IPS-18c (cell line): ENCODE measurements at regions not wholly inside any gene's neighbourhood (a gene's known extent, or its start where the extent isn't known, plus 50 kb on each side); places are given as distances from the start of the nearest gene placed in this dataset.

Experiments used
- H3K4me3 ChIP-seq: 2 replicates; pipeline ENCODE4 v1.7.0; 2013; ENCODE audit warnings: low read depth, mild to moderate bottlenecking, low read length, moderate library complexity; ENCODE audit not compliant: insufficient read depth
- H3K9me3 ChIP-seq: one replicate; pipeline ENCODE4 v1.6.1; 2013; ENCODE audit warnings: mild to moderate bottlenecking, low read length, moderate library complexity; ENCODE audit not compliant: control insufficient read depth, insufficient read depth

DNA sequence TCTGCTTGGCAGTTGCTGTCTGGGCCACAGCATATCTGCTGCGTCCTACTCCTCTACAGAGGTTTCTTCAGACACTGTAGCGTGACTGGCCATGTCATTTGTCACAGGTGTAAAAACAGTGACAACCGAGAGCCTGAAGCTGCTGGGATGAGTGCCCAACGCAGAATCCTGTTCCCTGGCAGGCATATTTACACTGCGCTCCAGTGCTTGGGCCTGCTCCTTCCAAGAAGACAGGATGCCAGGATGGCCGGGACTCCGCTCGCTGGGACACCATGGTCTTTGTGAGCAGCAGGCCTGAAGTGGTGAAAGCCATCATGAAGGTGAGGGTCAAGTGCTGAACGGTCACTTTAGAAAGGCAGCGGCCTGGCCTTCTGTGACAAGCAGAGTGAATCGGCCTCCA, 171.4 kb downstream of the EMP1 start:
- Histone ChIP-seq H3K9me3 (no peaks in the 10 kb centered on the region), H3K4me3 (no peak overlapping the region)

DNA sequence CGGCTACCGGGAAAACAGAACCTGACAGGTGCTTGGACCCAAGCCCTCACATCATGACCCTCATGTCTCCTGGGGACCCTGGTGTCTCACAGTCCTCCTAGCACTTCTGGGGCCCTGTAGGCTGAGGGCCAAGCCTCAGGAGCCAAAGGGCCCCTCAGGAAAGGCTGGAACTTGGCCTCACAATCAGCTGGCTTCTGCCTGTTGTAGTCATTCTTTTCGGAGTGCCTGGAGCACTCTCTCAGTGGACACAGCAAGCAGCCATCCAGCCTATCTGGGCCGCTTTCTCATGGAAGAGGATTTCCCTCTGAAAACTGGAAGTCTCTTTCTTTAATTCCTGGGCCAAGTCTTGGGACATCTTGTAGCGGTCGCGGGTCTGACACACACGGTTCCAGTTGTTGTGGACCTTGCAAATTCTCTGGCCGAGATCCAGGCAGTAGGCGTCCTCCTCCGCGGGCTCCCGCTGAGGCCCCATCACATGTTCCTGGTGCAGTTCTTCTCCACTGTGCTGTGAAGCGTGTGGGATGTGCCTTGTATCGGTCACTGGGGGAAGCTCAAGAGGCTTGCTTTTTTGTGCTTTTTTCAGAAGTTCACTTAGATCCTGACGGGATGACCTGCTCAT, 169.3 kb downstream of the EMP1 start:
- no peaks in the 10 kb centered on the region for H3K9me3 ChIP-seq
- H3K4me3 ChIP-seq: no peak overlapping the region

DNA sequence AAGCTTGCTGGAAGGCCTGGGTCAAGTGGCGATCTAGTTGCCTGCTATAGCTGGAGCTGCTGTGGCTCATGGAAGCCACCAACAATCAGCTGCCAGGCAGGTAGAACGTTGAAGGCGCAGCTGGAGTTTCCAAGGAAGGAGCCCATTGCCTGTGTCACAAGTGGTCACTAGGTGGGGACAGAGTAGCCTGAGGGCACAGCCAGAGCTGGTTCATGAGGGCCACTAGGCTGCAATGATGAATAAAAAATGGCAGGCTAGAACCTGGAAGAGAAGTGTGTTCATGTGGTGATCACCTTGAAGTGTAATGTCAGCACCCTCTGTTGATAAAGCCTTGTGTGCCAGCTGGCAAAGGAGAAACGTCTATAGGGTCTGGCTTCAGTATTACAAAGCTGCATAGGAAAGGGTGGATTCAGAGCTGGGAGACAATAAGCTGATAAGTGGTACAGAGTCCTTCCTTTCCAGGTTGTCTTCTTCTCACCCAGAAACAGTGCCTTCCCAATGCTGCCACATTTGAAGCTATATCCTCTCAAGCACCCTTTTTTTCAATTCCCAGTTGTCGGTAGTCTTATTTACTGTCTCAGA, 165.8 kb downstream of the EMP1 start:
- no peaks in the 10 kb centered on the region for H3K9me3 ChIP-seq
- no peak overlapping the region for H3K4me3 ChIP-seq

DNA sequence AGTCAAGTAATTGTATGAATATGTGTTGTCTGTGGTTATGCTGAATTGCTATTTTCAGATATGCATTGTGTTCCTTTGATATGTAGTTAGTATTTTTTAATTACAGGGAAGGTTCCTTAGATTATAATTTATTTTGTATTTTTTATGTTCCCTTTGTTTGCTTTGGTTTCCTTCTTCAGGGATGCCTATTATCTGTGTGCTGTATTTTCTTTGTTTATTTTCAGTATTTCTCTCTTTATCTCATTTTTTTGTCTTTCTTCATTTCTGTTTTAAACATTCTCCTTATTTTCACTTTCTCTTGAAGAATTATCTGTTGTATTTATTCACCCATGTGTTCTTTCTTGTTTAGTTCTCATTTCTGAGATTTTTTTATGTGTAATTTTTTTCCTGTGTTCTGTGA, 163.1 kb downstream of the EMP1 start:
- no peak overlapping the region for H3K4me3 ChIP-seq

DNA sequence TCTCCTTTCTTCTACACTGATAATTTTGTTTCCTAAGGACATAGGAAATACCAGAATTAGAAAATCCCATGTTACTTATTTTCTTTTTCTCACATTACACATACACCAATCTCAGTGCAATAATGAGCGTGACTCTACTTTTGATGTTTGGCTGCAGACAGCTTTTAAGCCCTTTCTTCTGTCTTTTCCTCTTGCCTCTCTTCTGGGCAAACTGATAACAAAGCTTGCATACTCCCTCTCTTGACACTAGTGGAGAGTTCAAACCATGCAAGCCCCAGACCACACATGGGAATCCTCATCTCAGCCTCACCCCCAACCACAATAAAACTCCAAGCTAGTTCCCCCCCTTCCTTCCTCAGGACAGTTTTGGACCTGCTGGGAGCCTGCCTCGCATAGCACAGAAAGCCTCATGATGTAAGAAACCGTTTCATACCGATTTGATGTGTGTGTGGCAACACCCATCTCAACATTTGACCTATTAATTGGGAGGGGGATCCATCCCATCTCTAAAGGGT, 161.9 kb downstream of the EMP1 start:
- Histone ChIP-seq H3K9me3 (no peaks in the 10 kb centered on the region), H3K4me3 (no peak overlapping the region)

More for the DNA sequence above, 163.1 kb downstream of the EMP1 start:
- H3K9me3 ChIP-seq: no peaks in the 10 kb centered on the region

DNA sequence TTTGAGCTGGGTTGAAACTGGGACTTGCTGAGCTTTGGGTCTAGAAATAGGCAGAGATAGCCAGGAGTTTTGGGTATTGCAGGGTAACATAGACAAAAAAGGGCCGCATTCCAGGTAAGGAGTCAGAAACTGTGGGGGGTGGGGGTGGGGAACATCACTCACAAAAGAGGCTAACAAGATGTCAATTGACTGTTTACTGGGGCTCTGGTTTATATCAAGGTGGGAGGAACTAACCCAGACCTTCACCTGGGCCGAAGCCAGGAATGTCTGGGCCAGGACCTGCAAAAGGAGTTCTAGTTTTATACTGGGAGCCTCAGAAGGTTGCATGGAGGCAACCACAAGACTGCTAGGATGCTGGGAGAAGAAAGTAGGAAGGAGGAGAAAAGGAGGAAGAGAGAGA, 154.4 kb downstream of the EMP1 start:
- Histone ChIP-seq H3K4me3 (no peak overlapping the region), H3K9me3 (no peaks in the 10 kb centered on the region)

DNA sequence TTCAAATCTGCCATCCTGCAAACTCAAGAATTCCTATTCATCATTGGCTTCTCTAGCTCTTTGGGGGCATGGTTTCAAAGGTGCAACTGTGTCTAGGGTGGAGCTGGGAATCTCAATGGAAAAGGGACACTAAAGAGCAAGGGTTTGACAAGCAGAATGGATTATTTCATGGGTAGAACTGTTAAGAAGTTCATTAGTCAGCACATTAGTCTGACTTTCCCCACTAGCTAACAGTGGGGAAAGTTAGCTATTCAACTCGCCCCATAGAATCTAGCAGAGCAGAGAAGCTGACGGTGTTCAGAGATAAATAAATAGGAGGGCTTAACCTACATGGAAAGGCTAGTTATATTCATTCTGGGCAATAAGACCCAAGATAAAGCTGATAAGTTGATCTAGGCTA, 153.9 kb downstream of the EMP1 start:
- Histone ChIP-seq H3K4me3 (no peak overlapping the region), H3K9me3 (no peaks in the 10 kb centered on the region)

DNA sequence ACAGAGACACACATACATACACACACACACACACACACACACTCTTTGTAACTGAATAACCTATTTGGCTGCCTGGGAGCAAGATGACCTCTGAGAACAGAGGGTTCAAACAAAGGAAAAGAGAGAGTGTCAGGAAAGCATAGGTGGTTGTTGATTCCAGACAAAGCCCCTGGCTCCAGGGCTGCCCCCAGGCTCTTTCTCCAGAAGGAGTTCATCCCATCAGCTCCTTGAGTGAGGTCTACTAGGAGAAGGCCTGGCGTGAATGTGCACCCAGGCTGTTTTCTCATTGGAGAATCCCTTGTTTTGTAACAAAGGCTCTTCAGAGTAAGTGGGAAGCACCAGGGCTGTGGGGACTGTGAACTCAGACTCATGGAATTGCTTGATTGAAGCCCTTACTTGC, 151.9 kb downstream of the EMP1 start:
- Histone ChIP-seq H3K4me3 (no peak overlapping the region), H3K9me3 (no peaks in the 10 kb centered on the region)

DNA sequence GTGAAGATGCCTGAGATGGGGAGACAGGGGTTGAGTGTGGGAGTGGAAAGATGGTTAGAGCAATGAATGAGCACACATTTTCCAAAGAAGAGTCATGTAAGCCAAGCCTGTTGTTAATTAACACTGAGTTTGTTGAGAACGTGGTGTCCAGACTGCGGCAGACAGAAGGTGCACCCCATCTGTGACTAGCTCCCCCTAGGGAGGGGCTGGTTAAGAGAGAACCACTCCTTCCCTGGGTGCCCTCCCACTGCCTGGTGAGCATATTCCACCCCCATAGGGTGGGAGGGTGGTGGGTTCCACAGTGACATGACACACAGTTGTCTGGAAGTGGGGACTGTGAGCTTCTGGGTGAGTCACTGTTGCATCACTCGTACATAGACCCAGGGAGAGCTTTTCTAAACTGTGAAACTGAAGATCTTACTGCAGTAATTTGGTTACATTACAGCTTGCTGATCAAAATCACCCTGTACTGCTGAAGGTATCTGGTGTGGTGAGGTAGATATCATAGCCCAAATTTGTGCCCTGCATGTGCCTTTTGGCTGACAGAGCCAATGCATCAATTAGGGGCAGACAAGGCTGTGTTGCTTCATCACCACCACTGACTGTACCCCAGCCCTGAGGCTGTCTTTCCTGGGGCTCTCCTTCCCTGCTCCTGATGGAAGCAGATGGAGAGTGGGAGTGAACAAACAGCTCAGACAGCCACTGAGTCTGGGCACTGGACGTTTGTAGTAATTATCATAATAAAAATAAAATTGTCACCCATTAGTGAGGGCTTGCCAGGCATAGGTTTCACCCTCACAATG, 150.9 kb downstream of the EMP1 start:
- H3K9me3 ChIP-seq: no peaks in the 10 kb centered on the region
- H3K4me3 ChIP-seq: no peak overlapping the region

DNA sequence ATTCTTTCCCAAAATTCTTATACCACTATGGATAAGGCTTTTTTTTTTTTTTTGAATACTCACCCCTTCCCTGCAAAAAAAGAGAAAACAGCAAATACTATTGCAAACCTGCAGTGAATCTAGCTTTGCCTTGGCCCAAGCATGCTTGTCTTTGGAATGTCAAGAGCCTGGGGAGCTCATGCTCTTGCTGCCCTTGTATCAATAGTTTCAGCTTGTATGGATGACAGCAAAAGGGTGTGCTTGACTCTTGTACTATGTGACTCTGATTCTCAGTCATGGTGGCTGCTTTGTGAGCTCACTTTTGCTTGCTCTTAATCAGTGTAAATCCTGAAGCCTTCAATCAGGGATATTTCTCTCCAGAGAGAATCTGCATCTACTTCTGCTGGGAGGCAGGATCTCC, 149.2 kb downstream of the EMP1 start:
- Histone ChIP-seq H3K9me3 (no peaks in the 10 kb centered on the region), H3K4me3 (no peak overlapping the region)

DNA sequence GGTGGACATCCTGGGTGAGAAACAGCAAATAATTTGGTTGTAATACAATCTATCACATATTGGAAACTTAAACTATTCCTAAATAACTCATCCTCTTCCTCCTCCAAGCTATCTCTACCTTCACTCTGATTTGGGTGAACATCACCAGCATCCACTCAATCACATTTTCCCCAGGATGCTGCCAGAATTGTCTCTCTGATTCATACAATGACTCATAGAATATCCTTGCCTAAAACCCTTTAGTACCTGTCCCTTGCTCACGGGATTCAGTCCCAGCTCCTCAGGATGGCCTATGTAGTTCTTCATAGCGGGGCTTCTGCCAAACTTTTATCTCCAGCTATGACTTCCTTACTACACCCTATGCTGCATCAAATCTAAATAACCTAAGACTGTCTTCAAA, 146.8 kb downstream of the EMP1 start:
- no peaks in the 10 kb centered on the region for H3K9me3 ChIP-seq
- no peak overlapping the region for H3K4me3 ChIP-seq

DNA sequence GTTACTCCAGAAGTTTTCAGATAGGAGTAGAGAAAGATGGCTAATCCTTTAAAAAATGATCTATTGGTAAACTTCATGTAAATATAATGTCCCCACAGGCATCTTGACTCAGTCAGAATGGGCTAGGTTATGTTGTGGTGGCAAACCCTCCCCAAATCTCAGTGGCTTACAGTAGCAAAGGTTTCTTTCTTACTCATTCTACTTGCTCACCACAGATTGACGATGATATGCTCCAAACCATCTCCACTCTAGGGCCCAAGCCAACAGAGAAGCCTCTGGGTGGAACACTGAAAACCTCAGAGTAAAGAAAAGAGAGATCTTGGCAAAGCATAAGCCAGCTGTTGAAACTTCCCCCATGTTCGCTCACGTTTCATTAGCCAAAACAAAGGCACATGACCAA, 146.4 kb downstream of the EMP1 start:
- H3K4me3 ChIP-seq: no peak overlapping the region
- H3K9me3 ChIP-seq: no peaks in the 10 kb centered on the region

DNA sequence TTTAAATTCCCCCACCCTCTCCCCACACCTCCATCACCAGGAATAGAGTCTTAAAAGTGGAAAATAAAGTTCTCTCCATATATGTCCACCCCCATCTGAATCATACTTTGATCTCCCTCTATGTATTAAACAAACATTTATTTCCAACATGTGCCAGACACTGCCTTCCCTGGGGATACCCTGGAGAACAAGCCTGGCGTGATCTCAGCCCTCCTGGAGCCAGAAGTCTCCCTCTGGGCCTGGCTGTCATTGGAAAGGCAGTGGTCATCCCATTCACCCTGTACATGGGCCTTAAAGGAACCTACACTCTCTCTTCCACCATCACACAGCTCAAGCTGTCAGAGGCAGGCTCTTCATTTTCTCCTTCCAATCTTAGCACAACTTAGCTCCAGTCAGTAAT, 143.6 kb downstream of the EMP1 start:
- H3K4me3 ChIP-seq: no peak overlapping the region
- no peaks in the 10 kb centered on the region for H3K9me3 ChIP-seq

DNA sequence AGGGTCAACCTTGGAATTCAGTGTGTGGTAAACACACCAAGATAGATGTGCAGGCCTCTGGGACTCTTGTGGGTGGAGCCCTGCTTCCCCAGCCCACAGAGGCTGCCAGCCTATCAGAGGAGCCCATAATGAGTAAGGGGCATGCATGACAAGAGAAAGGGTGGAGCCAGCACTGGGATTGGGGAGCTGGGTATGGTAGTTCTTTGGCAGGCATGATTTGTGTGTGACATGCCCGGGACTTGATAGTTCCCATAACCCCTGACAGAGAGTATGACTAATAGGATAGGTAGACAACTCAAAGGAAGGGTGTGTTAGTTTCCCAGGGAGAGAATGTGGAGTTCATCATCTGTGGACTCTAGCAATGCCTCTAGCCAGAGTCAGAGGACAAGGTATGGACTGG, 143.0 kb downstream of the EMP1 start:
- Histone ChIP-seq H3K9me3 (no peaks in the 10 kb centered on the region), H3K4me3 (no peak overlapping the region)

DNA sequence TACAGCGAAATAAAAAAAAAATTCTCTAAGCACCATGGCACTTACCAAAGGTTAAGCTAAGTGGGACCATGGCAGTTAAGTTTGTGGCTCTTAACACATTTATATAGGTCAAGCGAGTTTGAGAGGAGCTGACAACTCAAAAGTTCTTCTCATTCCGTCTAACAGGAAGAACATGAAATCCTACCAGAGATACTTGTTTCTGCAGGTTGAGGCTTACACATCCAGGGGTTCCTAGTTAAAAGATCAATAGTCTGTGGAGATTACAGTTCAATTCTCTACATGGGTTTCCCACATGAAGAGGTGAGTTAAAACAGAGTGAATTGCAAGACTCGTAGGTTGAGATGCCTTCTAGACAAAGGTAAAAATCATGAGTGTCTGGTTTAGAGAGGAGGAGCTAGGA, 142.6 kb downstream of the EMP1 start:
- Histone ChIP-seq H3K4me3 (no peak overlapping the region), H3K9me3 (no peaks in the 10 kb centered on the region)

DNA sequence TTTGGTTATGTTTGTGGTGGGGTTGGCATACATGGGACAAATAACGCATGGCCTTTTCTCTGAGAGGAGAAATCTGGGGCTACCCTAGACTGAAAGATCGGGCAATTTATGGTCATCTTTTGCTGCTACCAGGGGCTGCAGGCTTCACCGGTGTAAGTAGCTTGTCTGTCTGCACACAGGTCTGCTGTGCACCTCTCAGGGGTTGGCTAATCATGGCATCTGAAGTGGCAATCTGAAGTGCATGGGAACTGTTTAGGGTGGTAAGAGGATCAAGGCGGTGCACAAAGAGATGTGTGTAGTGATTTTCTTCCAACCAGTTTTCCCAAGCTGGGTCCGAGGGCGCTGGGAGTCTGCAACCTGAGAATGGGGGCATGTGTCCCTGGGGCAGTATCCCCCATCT, 141.3 kb downstream of the EMP1 start:
- H3K9me3 ChIP-seq: no peaks in the 10 kb centered on the region

DNA sequence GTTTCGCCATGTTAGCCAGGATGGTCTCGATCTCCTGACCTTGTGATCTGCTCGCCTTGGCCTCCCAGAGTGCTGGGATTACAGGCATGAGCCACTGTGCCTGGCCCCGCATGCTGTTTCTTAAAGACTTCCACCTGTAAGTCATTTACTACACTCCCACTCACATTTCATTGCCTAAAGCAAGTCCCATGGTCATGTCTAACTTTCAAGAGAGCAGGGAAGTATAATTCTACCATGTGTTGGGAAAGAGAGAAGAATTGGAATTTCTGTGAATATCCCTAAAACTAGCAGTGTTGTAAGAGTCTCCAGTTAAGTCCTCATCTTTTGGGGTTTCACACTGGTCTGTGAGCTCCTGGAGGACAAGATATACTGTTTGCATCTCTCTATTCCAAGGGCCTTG, 139.7 kb downstream of the EMP1 start:
- Histone ChIP-seq H3K9me3 (no peaks in the 10 kb centered on the region), H3K4me3 (no peak overlapping the region)

More for the DNA sequence above, 141.3 kb downstream of the EMP1 start:
- H3K4me3 ChIP-seq: no peak overlapping the region

DNA sequence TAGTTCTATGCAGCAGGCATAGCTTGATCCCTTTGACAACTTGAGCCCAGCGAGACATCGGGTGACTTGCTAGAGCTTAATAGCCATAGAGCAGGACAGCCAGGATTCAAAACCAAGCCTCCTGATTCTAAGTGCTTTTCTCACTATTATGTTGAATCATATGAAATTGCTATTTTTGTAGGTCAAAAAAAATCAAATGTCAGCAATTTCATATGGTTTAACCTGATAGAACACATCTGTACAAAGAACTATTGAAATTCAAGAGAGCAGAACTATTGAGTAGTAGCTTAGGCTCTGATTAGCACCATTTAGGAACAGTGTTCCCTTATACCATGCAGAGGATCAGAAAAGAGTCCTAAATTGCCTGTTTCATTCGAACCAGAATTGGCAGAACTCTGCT, 132.0 kb downstream of the EMP1 start:
- Histone ChIP-seq H3K9me3 (no peaks in the 10 kb centered on the region), H3K4me3 (no peak overlapping the region)
